SKM-1 treated with dmso at 0.1 percent for 144 hours (cell line): ENCODE measurements at regions not wholly inside any gene's neighbourhood (a gene's known extent, or its start where the extent isn't known, plus 50 kb on each side); places are given as distances from the start of the nearest gene placed in this dataset.

Experiments
- DNase-seq: peaks from one replicate; lab custom pipeline; 2025; ENCODE audit not compliant: unreplicated experiment; lab: John Stamatoyannopoulos, UW

- no peak for DNase-seq
Measured at GRCh38 chr21:14870853-14871149, 194.0 kb downstream of the NRIP1 start.

GRCh38 chr21:14869984-14870852 is 194.6 kb downstream of the NRIP1 start:
- DNase-seq = peak; percentile 23

- DNase-seq = no peak
Measured at GRCh38 chr21:14866859-14867765, 197.7 kb downstream of the NRIP1 start.

- DNase-seq = peak; percentile 39
Measured at GRCh38 chr21:14864211-14865021, 200.4 kb downstream of the NRIP1 start.

- DNase-seq = no peak
Measured at GRCh38 chr21:14863745-14864210, 201.0 kb downstream of the NRIP1 start.

- peak; percentile 8 for DNase-seq
Measured at GRCh38 chr21:14862794-14863720, 201.7 kb downstream of the NRIP1 start.

GRCh38 chr21:14858311-14858710 is 206.5 kb downstream of the NRIP1 start:
- DNase-seq = no peak

- no peak for DNase-seq
Measured at GRCh38 chr21:14857529-14857928, 207.3 kb downstream of the NRIP1 start.

- no peak for DNase-seq
Measured at GRCh38 chr21:14850394-14850793, 214.4 kb downstream of the NRIP1 start.

GRCh38 chr21:14846621-14847020 is 218.2 kb downstream of the NRIP1 start:
- peak; percentile 27 for DNase-seq

- DNase-seq = no peak
Measured at GRCh38 chr21:14844001-14844400, 220.8 kb downstream of the NRIP1 start.

- no peak for DNase-seq
Measured at GRCh38 chr21:14842601-14843000, 222.2 kb downstream of the NRIP1 start.

- no peak for DNase-seq
Measured at GRCh38 chr21:14841511-14842472, 223.0 kb downstream of the NRIP1 start.

GRCh38 chr21:14838400-14838799 is 226.4 kb downstream of the NRIP1 start:
- no peak for DNase-seq

- no peak for DNase-seq
Measured at GRCh38 chr21:14836950-14837349, 227.8 kb downstream of the NRIP1 start.

GRCh38 chr21:14833666-14834351 is 231.0 kb downstream of the NRIP1 start:
- no peak for DNase-seq

- DNase-seq = no peak
Measured at GRCh38 chr21:14833241-14833640, 231.6 kb downstream of the NRIP1 start.

GRCh38 chr21:14830307-14830706 is 234.5 kb downstream of the NRIP1 start:
- DNase-seq = no peak
